CD4-positive, alpha-beta T cell treated with Interleukin-17A for 4 hours (primary cell): ENCODE measurements at regions not wholly inside any gene's neighbourhood (a gene's known extent, or its start where the extent isn't known, plus 50 kb on each side); places are given as distances from the start of the nearest gene placed in this dataset.

Source experiments
- DNase-seq: peaks from one replicate; pipeline ENCODE4 v3.0.0-alpha.2; 2020; ENCODE audit warnings: mixed read lengths

- DNase-seq, result no peak
Measured at GRCh38 chr5:90185897-90186468, 223.6 kb downstream of the CETN3 start.

DNA sequence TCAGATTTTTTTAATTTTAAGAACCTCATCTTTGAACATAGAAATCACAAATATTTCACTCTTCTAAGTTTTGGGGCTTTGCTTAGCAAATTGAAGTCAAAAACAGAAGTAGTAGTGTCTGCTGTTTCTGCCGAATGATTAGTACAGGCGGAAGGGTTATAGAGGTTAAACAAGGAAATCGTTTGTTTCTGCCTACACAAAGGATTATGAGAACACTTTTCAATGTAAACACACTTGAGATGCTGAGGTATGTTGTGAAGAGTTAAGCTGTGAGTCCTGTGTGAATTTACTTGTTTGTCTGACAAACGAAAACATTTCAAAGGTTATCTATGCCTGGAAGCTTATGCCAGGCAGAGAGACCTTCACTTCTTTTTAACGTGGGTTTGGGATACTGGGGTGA, 224.8 kb downstream of the CETN3 start:
- DNase-seq, result no peak

GRCh38 chr5:90182726-90183125, 226.8 kb downstream of the CETN3 start:
- no peak for DNase-seq

DNA sequence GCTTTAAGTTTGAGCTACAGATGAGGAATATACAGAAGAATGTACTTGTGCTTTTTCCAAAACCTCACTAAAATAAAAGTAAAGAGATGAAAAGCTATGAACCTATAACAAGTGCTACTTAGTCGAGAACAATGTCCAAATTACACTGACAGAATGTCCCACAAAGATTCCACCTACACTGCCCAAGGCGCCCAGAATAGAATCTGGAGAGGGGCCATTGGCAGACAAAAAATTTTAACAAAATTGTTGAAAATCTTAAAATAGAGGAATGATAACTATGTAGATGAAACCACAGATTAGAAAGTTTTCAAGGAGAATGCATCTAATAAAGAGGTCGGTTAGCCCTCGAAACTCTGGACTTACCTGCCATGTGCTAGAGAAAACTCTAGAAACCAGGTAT, 235.3 kb downstream of the CETN3 start:
- no peak for DNase-seq

DNA sequence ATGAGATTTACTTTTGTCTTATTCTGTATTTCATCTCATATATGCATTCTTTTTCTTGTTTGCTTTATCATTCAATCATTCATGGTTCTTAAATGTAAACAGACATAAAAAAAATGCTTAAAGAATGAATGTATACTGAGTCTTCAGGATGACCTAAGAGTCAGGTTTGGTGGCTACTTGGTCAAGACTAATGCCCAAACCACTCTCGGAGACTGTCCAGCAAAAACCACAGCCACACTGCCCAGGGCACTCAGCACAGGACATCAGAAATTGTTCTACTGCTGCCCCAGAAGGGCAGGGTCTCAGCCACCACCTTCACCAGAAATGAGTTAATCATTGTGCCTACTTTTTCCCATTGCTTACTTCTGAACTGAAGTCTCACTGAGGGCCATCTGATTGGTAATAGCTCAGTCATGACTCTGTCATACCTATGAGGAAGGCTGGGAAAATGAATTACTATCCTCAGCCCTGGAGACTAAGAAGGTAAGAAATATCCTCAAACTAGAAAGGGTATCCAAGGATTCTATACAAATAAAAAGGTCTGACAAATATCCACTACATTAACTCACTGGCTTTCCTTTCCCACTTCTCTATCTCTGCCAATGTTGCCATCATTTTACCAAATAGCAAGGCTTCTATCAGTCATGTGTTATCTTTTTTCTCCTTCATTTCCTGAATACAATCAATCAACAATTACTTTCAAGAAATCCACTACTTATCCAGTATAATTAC, 236.1 kb downstream of the CETN3 start:
- no peak for DNase-seq

DNA sequence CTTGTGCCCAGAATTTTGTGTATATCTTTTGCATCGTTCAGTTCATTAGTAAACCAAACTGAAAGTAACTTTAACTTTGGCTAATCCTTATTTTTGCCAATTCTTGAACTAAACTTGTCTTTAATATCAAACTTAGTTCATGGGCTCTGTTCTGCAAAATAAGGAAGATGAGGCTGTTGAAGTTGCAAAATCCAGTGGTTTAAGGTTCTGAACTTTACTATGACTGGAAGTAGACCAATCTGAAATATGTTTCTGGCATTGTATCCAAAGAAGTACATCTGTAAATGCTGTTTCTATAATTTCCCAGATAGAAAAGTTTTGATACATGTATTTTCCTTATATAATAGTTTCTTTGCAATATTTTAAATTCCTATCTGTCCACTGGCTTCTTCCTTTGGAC, 238.1 kb downstream of the CETN3 start:
- no peak for DNase-seq

DNA sequence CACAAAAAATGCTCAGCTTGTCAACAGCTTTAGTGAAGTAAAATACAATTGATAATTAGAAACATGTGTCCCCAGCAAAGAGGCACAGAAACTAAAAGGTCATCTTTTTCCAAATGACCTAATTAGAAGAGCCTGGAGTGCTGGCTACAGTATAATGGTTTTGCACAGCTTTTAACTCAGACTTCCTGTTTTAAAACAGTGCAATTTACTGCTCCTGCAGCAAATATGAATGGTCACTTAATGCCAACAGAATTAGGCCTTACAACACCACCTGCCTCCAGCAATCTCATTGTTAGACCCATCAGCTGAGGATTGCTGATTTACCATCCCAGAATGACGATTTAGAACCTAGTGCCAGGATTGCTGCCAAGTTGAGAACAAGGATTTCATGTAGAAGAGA, 239.3 kb downstream of the CETN3 start:
- DNase-seq, result no peak

- DNase-seq, result no peak
Measured at GRCh38 chr5:90169078-90169477, 240.5 kb downstream of the CETN3 start.

DNA sequence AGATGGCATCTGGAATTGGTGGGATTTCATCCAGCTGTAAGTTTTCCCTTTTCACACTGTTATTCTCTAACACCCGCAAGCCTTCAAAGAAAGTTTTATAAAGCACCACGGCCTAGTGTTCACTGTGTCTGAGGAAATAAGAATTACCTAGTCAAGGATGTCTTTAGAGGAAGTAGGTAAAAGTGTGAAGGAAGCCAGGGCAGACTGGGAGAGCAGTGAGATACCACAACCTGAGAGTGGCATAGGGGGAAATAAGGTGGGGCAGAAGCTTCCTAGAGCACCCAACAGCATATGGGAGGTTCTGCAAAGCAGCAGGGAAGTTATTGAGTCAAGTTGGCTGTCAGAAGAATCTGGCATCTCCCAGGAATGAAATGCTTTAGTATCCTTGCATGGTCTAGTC, 241.2 kb downstream of the CETN3 start:
- DNase-seq, result no peak

- DNase-seq, result no peak
Measured at GRCh38 chr5:90166816-90167215, 242.7 kb downstream of the CETN3 start.

DNA sequence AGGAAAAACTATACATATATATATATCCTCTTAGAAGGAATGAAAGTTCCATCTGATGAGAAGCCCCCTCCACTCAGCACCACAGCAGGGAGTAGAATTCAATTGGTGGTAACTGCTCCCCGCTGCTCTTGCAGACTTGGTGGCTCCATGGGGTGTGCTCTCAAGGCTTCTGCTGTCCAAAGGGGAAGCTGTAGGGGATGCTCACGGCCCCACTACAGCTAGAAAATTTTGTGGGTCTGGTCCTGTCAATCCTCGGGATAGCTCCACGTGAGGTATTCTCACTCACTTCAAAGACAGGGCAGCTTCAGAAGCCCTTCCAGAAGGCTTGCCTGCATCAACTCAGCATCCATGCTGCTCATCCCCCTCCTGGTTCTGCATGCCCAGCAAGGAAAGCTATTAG, 247.2 kb downstream of the CETN3 start:
- no peak for DNase-seq

- DNase-seq, result no peak
Measured at GRCh38 chr5:90161414-90161813, 248.1 kb downstream of the CETN3 start.

- DNase-seq, result no peak
Measured at GRCh38 chr5:90158131-90158530, 251.4 kb downstream of the CETN3 start.

DNA sequence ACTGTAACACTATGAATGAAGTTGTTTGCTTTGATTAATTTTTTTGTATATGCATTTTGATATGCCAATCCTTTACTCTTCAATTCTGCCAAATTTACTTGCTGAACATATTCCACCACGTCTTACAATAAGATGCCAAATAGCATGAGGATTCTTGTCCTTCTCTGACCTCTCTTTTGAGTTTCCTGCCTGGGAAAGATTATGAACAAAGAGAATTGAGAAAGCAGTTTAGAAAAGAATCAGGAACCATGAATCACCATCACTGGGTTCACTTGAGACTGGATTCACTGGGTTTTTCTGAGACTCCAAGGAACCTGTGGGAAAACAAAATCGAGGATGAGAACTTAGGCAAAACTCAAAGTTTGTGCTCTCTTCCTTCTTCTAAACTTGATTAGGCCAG, 256.5 kb downstream of the CETN3 start:
- no peak for DNase-seq

DNA sequence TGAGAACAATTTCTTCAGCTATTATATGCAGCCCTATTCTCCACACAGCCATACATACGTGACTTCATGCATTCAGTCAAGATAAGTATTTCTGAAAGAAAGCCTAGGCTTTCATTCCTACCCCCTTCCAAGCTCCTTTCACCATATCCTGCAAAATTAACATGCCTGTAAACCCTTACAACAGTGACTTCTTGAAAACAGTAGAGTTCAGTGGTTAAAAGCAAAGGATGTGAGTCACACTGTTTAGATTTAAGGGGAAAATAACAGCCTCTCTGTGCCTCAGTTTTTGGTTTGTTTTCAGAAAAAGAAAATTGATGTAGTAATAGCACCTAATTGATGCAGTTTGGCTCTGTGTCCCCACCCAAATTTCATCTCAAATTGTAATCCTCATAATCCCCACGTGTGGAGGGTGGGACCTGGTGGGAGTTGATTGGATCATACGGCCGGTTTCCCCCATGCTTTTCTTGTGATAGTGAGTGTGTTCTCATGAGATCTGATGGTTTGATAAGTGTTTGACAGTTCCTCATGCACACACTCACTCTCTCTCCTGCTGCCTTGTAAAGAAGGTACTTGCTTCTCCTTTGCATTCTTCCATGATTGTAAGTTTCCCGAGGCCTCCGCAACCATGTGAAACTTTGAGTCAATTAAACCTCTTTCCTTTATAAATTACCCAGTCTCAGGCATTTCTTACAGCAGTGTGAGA, 264.8 kb downstream of the CETN3 start:
- no peak for DNase-seq

DNA sequence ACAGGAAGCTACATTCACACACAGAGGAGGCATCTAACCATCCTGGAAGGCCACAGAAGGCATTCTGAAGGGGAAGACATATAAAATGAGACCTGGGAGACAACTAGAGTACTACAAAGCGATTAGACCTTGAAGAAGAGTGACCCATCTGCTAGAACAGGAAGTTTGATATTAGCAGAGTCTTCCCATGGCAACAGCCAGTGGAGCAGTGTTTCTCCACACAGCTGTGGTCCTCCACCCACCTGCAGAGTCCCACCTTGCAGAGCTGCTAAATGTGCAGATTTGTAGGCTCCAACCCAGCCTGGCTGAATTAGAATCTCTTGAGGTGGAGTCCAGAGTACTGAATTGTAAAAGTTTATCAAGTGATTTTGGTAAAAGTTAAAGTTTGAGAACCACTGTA, 267.0 kb downstream of the CETN3 start:
- DNase-seq, result no peak

- DNase-seq, result no peak
Measured at GRCh38 chr5:90141984-90142383, 267.6 kb downstream of the CETN3 start.

DNA sequence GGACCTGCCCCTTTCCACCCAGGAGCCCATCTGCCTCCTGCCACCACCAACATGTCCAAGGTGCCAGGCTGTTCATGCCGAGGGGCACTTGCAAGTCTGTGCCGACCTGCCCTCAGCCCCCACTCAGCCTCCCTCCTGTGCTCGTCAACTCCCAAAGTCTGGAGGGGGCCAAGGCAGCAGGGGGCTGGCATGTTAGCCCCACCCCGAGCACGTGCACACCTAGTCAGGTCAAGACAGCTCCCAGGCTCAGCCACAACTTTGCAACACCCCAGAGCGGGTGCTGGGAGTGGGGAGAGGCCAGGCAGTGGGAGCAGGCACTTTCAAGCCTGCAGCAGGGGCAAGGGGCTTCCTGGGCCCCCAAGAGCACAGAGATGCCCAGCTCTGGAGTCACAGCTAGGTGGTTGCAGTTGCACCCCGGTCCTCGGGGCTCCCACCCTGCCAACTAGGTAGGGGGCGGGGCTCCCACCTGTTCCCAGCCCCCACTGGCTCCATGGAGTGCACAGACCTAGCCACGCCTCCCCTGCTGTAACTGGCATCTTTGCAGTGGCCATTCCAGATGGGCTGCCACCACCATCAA, 272.5 kb downstream of the CETN3 start:
- no peak for DNase-seq

- DNase-seq, result no peak
Measured at GRCh38 chr5:90135779-90136378, 273.7 kb downstream of the CETN3 start.

DNA sequence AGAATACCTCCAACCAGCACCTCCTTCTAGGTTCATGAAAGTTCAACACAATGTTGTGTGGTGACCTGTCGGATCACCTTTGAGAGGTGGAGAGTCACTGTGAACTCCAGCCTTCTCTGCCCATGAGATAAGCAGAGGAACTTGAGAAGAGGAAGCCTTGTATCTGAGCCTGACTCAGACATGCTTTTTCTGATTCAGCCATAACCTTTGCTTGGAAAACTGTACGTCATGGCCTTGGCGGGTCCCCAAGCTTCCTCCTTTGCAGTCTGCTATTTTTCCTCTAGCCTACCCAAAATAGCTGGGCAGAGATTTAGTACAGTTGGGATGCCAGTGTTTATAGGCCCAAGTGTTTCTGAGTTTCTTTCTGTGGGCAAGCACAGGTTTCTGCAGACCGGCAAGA, 274.7 kb downstream of the CETN3 start:
- no peak for DNase-seq

DNA sequence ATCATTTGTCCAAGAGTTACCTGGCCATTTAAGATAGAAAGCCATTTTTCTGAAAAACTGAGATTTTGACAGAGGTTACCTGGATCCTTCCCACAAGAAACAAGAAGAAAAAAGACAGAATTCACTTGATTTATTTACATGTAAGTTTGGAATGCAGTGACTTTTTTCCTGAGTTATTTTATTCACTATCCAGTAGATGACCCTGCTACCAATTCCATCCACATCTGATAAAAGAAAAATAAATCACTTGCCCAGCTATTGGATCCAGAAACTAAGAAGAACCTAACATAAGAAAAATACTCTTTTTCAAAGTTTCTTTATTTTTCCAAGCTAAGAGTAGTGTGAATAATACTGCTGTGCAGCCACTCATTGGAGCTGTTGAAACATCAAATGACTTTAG, 275.2 kb downstream of the CETN3 start:
- no peak for DNase-seq

GRCh38 chr5:90133941-90134340, 275.6 kb downstream of the CETN3 start:
- DNase-seq, result no peak

GRCh38 chr5:90131383-90132133, 278.0 kb downstream of the CETN3 start:
- DNase-seq, result no peak
